ENCODE measurements at regions not wholly inside any gene's neighbourhood (a gene's known extent, or its start where the extent isn't known, plus 50 kb on each side); places are given as distances from the start of the nearest gene placed in this dataset.

GRCh38 chr17:13067629-13068303 is 49.9 kb upstream of the ELAC2 start:
- no peak overlapping the region for H3K27ac ChIP-seq
- intact Hi-C loops (cut with DNase I), result no loop called here
- TF ChIP-seq POLR2AphosphoS5 (IDR thresholded peaks at IDR 0.05) (no peak), POLR2A (IDR thresholded peaks at IDR 0.05) (no peak)
- TF ChIP-seq, protein P1, sequence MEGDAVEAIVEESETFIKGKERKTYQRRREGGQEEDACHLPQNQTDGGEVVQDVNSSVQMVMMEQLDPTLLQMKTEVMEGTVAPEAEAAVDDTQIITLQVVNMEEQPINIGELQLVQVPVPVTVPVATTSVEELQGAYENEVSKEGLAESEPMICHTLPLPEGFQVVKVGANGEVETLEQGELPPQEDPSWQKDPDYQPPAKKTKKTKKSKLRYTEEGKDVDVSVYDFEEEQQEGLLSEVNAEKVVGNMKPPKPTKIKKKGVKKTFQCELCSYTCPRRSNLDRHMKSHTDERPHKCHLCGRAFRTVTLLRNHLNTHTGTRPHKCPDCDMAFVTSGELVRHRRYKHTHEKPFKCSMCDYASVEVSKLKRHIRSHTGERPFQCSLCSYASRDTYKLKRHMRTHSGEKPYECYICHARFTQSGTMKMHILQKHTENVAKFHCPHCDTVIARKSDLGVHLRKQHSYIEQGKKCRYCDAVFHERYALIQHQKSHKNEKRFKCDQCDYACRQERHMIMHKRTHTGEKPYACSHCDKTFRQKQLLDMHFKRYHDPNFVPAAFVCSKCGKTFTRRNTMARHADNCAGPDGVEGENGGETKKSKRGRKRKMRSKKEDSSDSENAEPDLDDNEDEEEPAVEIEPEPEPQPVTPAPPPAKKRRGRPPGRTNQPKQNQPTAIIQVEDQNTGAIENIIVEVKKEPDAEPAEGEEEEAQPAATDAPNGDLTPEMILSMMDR (IDR thresholded peaks at IDR 0.05), result no peak
- H3K4me1 ChIP-seq (replicated peaks), result no peaks in the 10 kb centered on the region
- no peak for DNase-seq (ENCODE audit: low spot score)
- 56% methylated on average over 6 of the region's 8 CpGs for WGBS
- no peaks in the 10 kb centered on the region for H3K36me3 ChIP-seq
- H3K27me3 ChIP-seq (replicated peaks; ENCODE audit: insufficient read depth), result no peaks in the 10 kb centered on the region
- no peak overlapping the region for H3K4me3 ChIP-seq
- no peaks in the 10 kb centered on the region for H3K9me3 ChIP-seq

Data from prostate gland (tissue), 2 donors.